ENCODE measurements at regions not wholly inside any gene's neighbourhood (a gene's known extent, or its start where the extent isn't known, plus 50 kb on each side); places are given as distances from the start of the nearest gene placed in this dataset.
A peak's percentile ranks its signal among the peaks of the same experiment; 100 is the strongest.

DNA sequence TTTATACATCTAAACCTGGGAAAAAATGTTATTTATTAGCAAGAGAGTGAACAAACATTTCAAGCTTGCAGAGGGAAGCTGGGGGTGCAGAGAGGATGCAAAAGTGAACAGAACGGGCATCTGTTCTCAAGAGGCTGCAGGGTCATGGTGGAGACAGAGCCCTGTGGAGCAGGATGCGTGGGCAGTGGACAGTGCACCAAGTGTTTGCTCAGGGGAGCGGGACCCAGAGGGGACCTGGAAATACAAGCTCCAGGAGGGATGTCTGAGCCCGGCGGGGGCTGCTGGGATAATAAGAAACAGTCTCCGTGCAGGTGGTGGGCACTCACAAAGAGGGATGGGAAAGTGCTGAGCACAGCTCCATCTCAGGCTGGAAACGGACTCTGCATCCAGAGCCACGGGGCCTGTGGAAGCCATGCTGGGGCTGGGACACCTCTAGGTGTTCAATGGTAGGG, 105.3 kb upstream of the SLC45A1 start:
- TF ChIP-seq, protein P1, sequence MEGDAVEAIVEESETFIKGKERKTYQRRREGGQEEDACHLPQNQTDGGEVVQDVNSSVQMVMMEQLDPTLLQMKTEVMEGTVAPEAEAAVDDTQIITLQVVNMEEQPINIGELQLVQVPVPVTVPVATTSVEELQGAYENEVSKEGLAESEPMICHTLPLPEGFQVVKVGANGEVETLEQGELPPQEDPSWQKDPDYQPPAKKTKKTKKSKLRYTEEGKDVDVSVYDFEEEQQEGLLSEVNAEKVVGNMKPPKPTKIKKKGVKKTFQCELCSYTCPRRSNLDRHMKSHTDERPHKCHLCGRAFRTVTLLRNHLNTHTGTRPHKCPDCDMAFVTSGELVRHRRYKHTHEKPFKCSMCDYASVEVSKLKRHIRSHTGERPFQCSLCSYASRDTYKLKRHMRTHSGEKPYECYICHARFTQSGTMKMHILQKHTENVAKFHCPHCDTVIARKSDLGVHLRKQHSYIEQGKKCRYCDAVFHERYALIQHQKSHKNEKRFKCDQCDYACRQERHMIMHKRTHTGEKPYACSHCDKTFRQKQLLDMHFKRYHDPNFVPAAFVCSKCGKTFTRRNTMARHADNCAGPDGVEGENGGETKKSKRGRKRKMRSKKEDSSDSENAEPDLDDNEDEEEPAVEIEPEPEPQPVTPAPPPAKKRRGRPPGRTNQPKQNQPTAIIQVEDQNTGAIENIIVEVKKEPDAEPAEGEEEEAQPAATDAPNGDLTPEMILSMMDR (IDR thresholded peaks at IDR 0.05; ENCODE audit: poor library complexity), result no peak
- TF ChIP-seq EZH2phosphoT487 (IDR thresholded peaks at IDR 0.05; ENCODE audit: low read depth, severe bottlenecking, unreplicated experiment), result no peak
- TF ChIP-seq EZH2 (IDR thresholded peaks at IDR 0.05; ENCODE audit: borderline replicate concordance), result no peak
- Histone ChIP-seq H3K4me3 (no peak overlapping the region), H3K4me2 (no peak overlapping the region), H3K36me3 (replicated peaks; ENCODE audit: insufficient read depth, low read depth) (no peaks in the 10 kb centered on the region), H3K9me2 (replicated peaks; ENCODE audit: insufficient read depth) (no peaks in the 10 kb centered on the region), H2AFZ (no peak overlapping the region), H3K4me1 (ENCODE audit: insufficient read depth) (peaks cover 18% of the 10 kb centered on the region), H4K20me1 (ENCODE audit: insufficient read depth, poor library complexity, severe bottlenecking) (no peaks in the 10 kb centered on the region), H3K9me3 (ENCODE audit: low read depth) (no peaks in the 10 kb centered on the region), H3K27ac (peak overlapping the region; percentile 62), H3K27me3 (no peaks in the 10 kb centered on the region), H3K79me2 (no peaks in the 10 kb centered on the region)
- 76% methylated on average over 8 of the region's 8 CpGs for WGBS (ENCODE audit: low lambda C conversion rate, missing lambda C conversion rate)
- DNase-seq (ENCODE audit: low spot score), result no peak

DNA sequence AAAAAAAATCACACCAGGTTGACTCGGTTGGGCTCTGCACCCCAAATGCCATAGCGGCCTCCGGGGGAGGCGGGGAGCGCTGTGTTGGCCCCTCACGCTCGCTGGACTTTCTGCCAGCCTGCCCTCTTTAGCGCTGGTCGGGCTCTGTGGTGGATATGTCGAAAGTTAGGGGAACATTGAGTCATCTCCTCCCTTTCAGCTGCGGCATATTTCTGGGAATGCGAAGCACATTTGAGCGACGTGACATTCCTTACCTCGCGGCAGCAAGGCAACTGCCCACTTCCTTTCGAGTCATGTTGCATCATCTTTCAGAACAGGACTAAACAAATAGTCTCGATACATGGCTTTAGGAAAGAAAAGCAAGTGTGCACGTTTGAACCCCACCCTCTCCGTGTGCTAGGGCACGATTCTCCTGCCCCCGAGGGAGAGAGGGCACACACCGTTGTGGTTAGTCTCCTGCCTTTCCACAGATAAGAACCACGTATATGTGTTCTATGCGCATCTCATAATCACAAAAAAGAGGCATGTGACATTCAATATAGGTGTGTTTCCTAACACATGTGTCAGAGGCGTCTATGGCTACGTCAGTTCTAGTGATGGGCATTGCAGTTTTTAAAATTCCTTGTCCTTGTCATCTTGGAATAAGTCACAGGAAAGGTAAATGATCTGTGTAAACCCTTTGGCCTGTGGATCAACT, 105.9 kb upstream of the SLC45A1 start:
- H3K9me3 ChIP-seq (ENCODE audit: low read depth), result no peaks in the 10 kb centered on the region
- H3K9me2 ChIP-seq (replicated peaks; ENCODE audit: insufficient read depth), result no peaks in the 10 kb centered on the region
- H2AFZ ChIP-seq, result no peak overlapping the region
- H3K4me3 ChIP-seq, result no peak overlapping the region
- H4K20me1 ChIP-seq (ENCODE audit: insufficient read depth, poor library complexity, severe bottlenecking), result no peaks in the 10 kb centered on the region
- no peaks in the 10 kb centered on the region for H3K79me2 ChIP-seq
- no peak for TF ChIP-seq EZH2 (IDR thresholded peaks at IDR 0.05; ENCODE audit: borderline replicate concordance)
- TF ChIP-seq, protein P1 (IDR thresholded peaks at IDR 0.05; ENCODE audit: poor library complexity), result no peak
- TF ChIP-seq EZH2phosphoT487 (IDR thresholded peaks at IDR 0.05; ENCODE audit: low read depth, severe bottlenecking, unreplicated experiment), result no peak
- no peaks in the 10 kb centered on the region for H3K27me3 ChIP-seq
- no peak overlapping the region for H3K4me2 ChIP-seq
- H3K4me1 ChIP-seq (ENCODE audit: insufficient read depth), result peaks cover 14% of the 10 kb centered on the region
- peak; percentile 72 for DNase-seq (ENCODE audit: low spot score)
- 63% methylated on average over 26 of the region's 27 CpGs for WGBS (ENCODE audit: low lambda C conversion rate, missing lambda C conversion rate)
- H3K27ac ChIP-seq, result peak overlapping the region; percentile 84
- H3K36me3 ChIP-seq (replicated peaks; ENCODE audit: insufficient read depth, low read depth), result no peaks in the 10 kb centered on the region

DNA sequence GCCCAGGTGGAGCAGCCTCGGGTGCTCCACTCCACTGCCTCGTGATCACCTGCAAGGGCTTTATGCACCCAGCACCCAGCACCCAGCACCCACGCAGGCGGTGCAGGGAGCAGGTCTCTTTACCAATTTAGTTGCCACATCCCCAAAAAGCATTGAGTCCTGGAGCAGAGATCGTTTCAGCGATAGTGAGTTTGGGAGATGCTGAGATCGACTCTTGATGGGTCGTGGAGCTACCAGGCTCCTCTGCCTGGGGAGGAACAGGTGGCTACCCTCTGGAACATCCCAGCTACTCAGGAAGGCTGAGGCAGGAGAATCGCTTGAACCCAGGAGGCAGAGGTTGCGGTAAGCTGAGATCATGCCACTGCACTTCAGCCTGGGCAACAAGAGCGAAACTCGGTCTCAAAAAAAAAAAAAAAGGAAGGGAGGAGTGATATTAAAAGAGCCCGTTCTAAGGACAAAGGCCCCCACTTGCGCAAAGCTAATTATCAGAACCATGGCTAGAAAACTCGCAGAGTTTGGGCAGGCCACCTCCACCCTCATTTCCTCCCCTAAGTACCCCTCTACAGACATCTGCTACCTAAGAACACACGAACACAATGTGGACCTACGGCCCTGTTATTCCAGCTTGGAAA, 106.5 kb upstream of the SLC45A1 start:
- Histone ChIP-seq H3K9me3 (ENCODE audit: low read depth) (no peaks in the 10 kb centered on the region), H3K36me3 (replicated peaks; ENCODE audit: insufficient read depth, low read depth) (no peaks in the 10 kb centered on the region), H2AFZ (no peak overlapping the region), H3K9me2 (replicated peaks; ENCODE audit: insufficient read depth) (no peaks in the 10 kb centered on the region), H3K4me1 (ENCODE audit: insufficient read depth) (peaks cover 7% of the 10 kb centered on the region), H3K27ac (peak overlapping the region; percentile 84), H3K4me3 (no peak overlapping the region), H3K27me3 (no peaks in the 10 kb centered on the region), H3K79me2 (no peaks in the 10 kb centered on the region), H3K4me2 (no peak overlapping the region), H4K20me1 (ENCODE audit: insufficient read depth, poor library complexity, severe bottlenecking) (no peaks in the 10 kb centered on the region)
- TF ChIP-seq EZH2phosphoT487 (IDR thresholded peaks at IDR 0.05; ENCODE audit: low read depth, severe bottlenecking, unreplicated experiment), result no peak
- TF ChIP-seq EZH2 (IDR thresholded peaks at IDR 0.05; ENCODE audit: borderline replicate concordance), result no peak
- 92% methylated on average over 17 of the region's 17 CpGs for WGBS (ENCODE audit: low lambda C conversion rate, missing lambda C conversion rate)
- DNase-seq (ENCODE audit: low spot score), result no peak

DNA sequence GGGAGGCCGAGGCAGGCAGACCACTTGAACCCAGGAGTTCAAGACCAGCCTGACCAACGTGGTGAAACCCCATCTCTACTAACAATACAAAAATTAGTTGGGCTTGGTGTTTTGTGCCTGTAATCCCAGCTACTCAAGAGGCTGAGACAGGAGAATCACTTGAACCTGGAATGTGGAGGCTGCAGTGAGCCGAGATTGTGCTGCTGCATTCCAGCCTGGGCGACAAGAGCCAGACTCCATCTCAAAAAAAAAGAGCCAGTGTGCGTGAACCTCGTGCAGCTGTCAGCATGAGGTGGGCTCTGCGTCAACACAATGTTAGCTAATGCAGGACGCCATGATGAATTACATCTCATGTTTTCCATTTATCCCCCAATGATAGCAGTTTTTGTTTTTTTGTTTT, 110.7 kb upstream of the SLC45A1 start:
- Histone ChIP-seq H3K4me2 (no peak overlapping the region), H3K4me1 (ENCODE audit: insufficient read depth) (peaks cover 34% of the 10 kb centered on the region), H3K9me3 (ENCODE audit: low read depth) (no peaks in the 10 kb centered on the region), H3K27me3 (no peaks in the 10 kb centered on the region), H3K9me2 (replicated peaks; ENCODE audit: insufficient read depth) (no peaks in the 10 kb centered on the region), H3K79me2 (no peaks in the 10 kb centered on the region), H3K4me3 (no peak overlapping the region), H3K36me3 (replicated peaks; ENCODE audit: insufficient read depth, low read depth) (no peaks in the 10 kb centered on the region), H3K27ac (no peak overlapping the region), H2AFZ (no peak overlapping the region), H4K20me1 (ENCODE audit: insufficient read depth, poor library complexity, severe bottlenecking) (no peaks in the 10 kb centered on the region)
- TF ChIP-seq EZH2 (IDR thresholded peaks at IDR 0.05; ENCODE audit: borderline replicate concordance), result no peak
- TF ChIP-seq EZH2phosphoT487 (IDR thresholded peaks at IDR 0.05; ENCODE audit: low read depth, severe bottlenecking, unreplicated experiment), result no peak
- TF ChIP-seq, protein P1 (IDR thresholded peaks at IDR 0.05; ENCODE audit: poor library complexity), result no peak
- 82% methylated on average over 8 of the region's 8 CpGs for WGBS (ENCODE audit: low lambda C conversion rate, missing lambda C conversion rate)
- no peak for DNase-seq (ENCODE audit: low spot score)

Measured in hepatocyte (in vitro differentiated cells).